ENCODE measurements at regions not wholly inside any gene's neighbourhood (a gene's known extent, or its start where the extent isn't known, plus 50 kb on each side); places are given as distances from the start of the nearest gene placed in this dataset.

- Histone ChIP-seq H3K36me3 (ENCODE audit: low read depth, missing control alignments) (no peaks in the 10 kb centered on the region), H3K4me3 (no peak overlapping the region), H3K27me3 (no peaks in the 10 kb centered on the region), H3K4me1 (no peaks in the 10 kb centered on the region), H3K27ac (no peak overlapping the region), H3K9me3 (no peaks in the 10 kb centered on the region)
- TF ChIP-seq CTCF (IDR thresholded peaks at IDR 0.05) (no peak), POLR2A (IDR thresholded peaks at IDR 0.05) (no peak)
- intact Hi-C loops (cut with DNase I; ENCODE audit: low total_unique reads): no loop called here
- no peak for DNase-seq
These were observed 113.9 kb downstream of the RTL3 start for GRCh38 chrX:78545233-78545632.

- DNase-seq: no peak
- 93 to 100% methylated on average over 1 of the region's 1 CpG for WGBS, 2 donors
- TF ChIP-seq POLR2A (IDR thresholded peaks at IDR 0.05): no peak
- TF ChIP-seq CTCF (IDR thresholded peaks at IDR 0.05): no peak
- H3K9me3 ChIP-seq: no peaks in the 10 kb centered on the region
- no peak overlapping the region for H3K4me3 ChIP-seq
- H3K27me3 ChIP-seq: no peaks in the 10 kb centered on the region
- intact Hi-C loops (cut with DNase I; ENCODE audit: low total_unique reads): no loop called here
- H3K36me3 ChIP-seq (ENCODE audit: low read depth, missing control alignments): no peaks in the 10 kb centered on the region
- no peaks in the 10 kb centered on the region for H3K4me1 ChIP-seq
- no peak overlapping the region for H3K27ac ChIP-seq
These were observed 115.8 kb downstream of the RTL3 start for GRCh38 chrX:78543281-78543680.

GRCh38 chrX:78540171-78540570 lies 119.0 kb downstream of the RTL3 start:
- no peaks in the 10 kb centered on the region for H3K27me3 ChIP-seq
- H3K36me3 ChIP-seq (ENCODE audit: low read depth, missing control alignments): no peaks in the 10 kb centered on the region
- no peak for TF ChIP-seq CTCF (IDR thresholded peaks at IDR 0.05)
- TF ChIP-seq POLR2A (IDR thresholded peaks at IDR 0.05): no peak
- H3K4me3 ChIP-seq: no peak overlapping the region
- 50 to 69% methylated on average over 1 to 2 of the region's 2 CpGs for WGBS, 2 donors
- H3K9me3 ChIP-seq: no peaks in the 10 kb centered on the region
- no peaks in the 10 kb centered on the region for H3K4me1 ChIP-seq
- intact Hi-C loops (cut with DNase I; ENCODE audit: low total_unique reads): no loop called here
- DNase-seq: no peak
- no peak overlapping the region for H3K27ac ChIP-seq

- TF ChIP-seq CTCF (IDR thresholded peaks at IDR 0.05): no peak
- no peak for TF ChIP-seq POLR2A (IDR thresholded peaks at IDR 0.05)
- Histone ChIP-seq H3K4me3 (no peak overlapping the region), H3K27ac (no peak overlapping the region), H3K9me3 (no peaks in the 10 kb centered on the region), H3K27me3 (no peaks in the 10 kb centered on the region), H3K4me1 (no peaks in the 10 kb centered on the region), H3K36me3 (ENCODE audit: low read depth, missing control alignments) (no peaks in the 10 kb centered on the region)
- 73 to 80% methylated on average over 2 of the region's 2 CpGs for WGBS, 2 donors
- DNase-seq: no peak
- intact Hi-C loops (cut with DNase I; ENCODE audit: low total_unique reads): no loop called here
These were observed 124.9 kb downstream of the RTL3 start for GRCh38 chrX:78534221-78534620.

GRCh38 chrX:78532363-78532762 lies 126.8 kb downstream of the RTL3 start:
- DNase-seq: no peak
- H3K27ac ChIP-seq: no peak overlapping the region
- intact Hi-C loops (cut with DNase I; ENCODE audit: low total_unique reads): no loop called here

More at GRCh38 chrX:78532363-78532762, 126.8 kb downstream of the RTL3 start:
- TF ChIP-seq POLR2A (IDR thresholded peaks at IDR 0.05) (no peak), CTCF (IDR thresholded peaks at IDR 0.05) (no peak)
- Histone ChIP-seq H3K9me3 (no peaks in the 10 kb centered on the region), H3K36me3 (ENCODE audit: low read depth, missing control alignments) (no peaks in the 10 kb centered on the region), H3K4me1 (no peaks in the 10 kb centered on the region), H3K27me3 (no peaks in the 10 kb centered on the region), H3K4me3 (no peak overlapping the region)
